Left lung (tissue), 4 donors: ENCODE measurements at regions not wholly inside any gene's neighbourhood (a gene's known extent, or its start where the extent isn't known, plus 50 kb on each side); places are given as distances from the start of the nearest gene placed in this dataset.
A peak's percentile ranks its signal among the peaks of the same experiment; 100 is the strongest.

Experiments used
- ATAC-seq: fragments of 200-7000 bp; cut with Tn5 transposase; one replicate; pipeline ENCODE4 v1.9.1; 2020; ENCODE audit warnings: moderate library complexity
- DNase-seq, 4 donors: peaks; one replicate each; pipeline ENCODE4 v3.0.0-alpha.2; 2013 to 2020
- H3K27ac ChIP-seq, 2 donors: fragments of 200-600 bp; sonication (generic) in 1 of 2; one replicate each; pipeline versions ENCODE4 v1.5.0 to v1.8.0; 2020 to 2021
- H3K27me3 ChIP-seq, 2 donors: fragments of 200-600 bp; sonication (generic) in 1 of 2; one replicate each; pipeline versions ENCODE4 v1.5.0 to v1.8.0; 2020 to 2021
- H3K36me3 ChIP-seq, 2 donors: fragments of 200-600 bp; sonication (generic) in 1 of 2; one replicate each; pipeline versions ENCODE4 v1.5.0 to v1.8.0; 2020 to 2021
- H3K4me1 ChIP-seq, 2 donors: fragments of 200-600 bp; one replicate each; pipeline ENCODE4 v1.8.0; 2021
- H3K4me3 ChIP-seq, 2 donors: fragments of 200-600 bp; sonication (generic) in 1 of 2; one replicate each; pipeline versions ENCODE4 v1.5.0 to v1.8.0; 2020 to 2021; ENCODE audit warnings: mild to moderate bottlenecking in 1 of 2
- H3K9me3 ChIP-seq, 2 donors: fragments of 200-600 bp; sonication (generic) in 1 of 2; one replicate each; pipeline versions ENCODE4 v1.5.0 to v1.8.0; 2020 to 2021
- CTCF ChIP-seq, 2 donors: fragments of 200-600 bp; sonication (generic) in 1 of 2; IDR thresholded peaks; one replicate each; pipeline versions ENCODE4 v1.5.0 to v1.8.0; 2021; ENCODE audit warnings: antibody characterized with exemption in 2 of 2
- intact Hi-C, 2 donors: fragments of 100-400 bp; cut with DNase I; formaldehyde crosslinking; loops; one replicate each; pipeline versions ENCODE4 v1.11.2 to v1.14.2; 2022
- donor health status: DM: no; HTN: yes; CAD: no.
- donor health status: DM: no; HTN: no; CAD: no.

GRCh38 chr12:91887957-91888356 lies 257.7 kb downstream of the BTG1 start:
- no peaks in the 10 kb centered on the region for H3K36me3 ChIP-seq
- DNase-seq = no peak
- H3K9me3 ChIP-seq = no peaks in the 10 kb centered on the region
- no peaks in the 10 kb centered on the region for H3K4me1 ChIP-seq
- TF ChIP-seq CTCF (IDR thresholded peaks at IDR 0.05) = no peak
- intact Hi-C loops = no loop called here
- H3K27ac ChIP-seq = no peak overlapping the region
- no peak overlapping the region for H3K4me3 ChIP-seq
- ATAC-seq = peak; percentile 48
- no peaks in the 10 kb centered on the region for H3K27me3 ChIP-seq

GRCh38 chr12:91885851-91886731 lies 259.6 kb downstream of the BTG1 start:
- intact Hi-C loops = no loop called here
- Histone ChIP-seq H3K4me3 (no peak overlapping the region), H3K36me3 (no peaks in the 10 kb centered on the region), H3K4me1 (no peaks in the 10 kb centered on the region), H3K9me3 (no peaks in the 10 kb centered on the region), H3K27ac (no peak overlapping the region), H3K27me3 (no peaks in the 10 kb centered on the region)
- no peak for ATAC-seq
- no peak for DNase-seq
- TF ChIP-seq CTCF (IDR thresholded peaks at IDR 0.05) = no peak

- intact Hi-C loops = no loop called here
- H3K36me3 ChIP-seq = no peaks in the 10 kb centered on the region
- TF ChIP-seq CTCF (IDR thresholded peaks at IDR 0.05) = no peak
Measured at GRCh38 chr12:91884230-91884629, 261.4 kb downstream of the BTG1 start.

GRCh38 chr12:91883811-91884210 lies 261.8 kb downstream of the BTG1 start:
- Histone ChIP-seq H3K4me3 (no peak overlapping the region), H3K27ac (no peak overlapping the region), H3K9me3 (no peaks in the 10 kb centered on the region), H3K36me3 (no peaks in the 10 kb centered on the region), H3K27me3 (no peaks in the 10 kb centered on the region), H3K4me1 (no peaks in the 10 kb centered on the region)
- intact Hi-C loops = no loop called here
- TF ChIP-seq CTCF (IDR thresholded peaks at IDR 0.05) = no peak
- no peak for ATAC-seq
- no peak for DNase-seq

More at GRCh38 chr12:91884230-91884629, 261.4 kb downstream of the BTG1 start:
- no peaks in the 10 kb centered on the region for H3K27me3 ChIP-seq
- H3K4me3 ChIP-seq = no peak overlapping the region
- no peaks in the 10 kb centered on the region for H3K9me3 ChIP-seq
- ATAC-seq (no peak), DNase-seq (no peak)
- H3K27ac ChIP-seq = no peak overlapping the region
- no peaks in the 10 kb centered on the region for H3K4me1 ChIP-seq

- no peak for TF ChIP-seq CTCF (IDR thresholded peaks at IDR 0.05)
- no peak for ATAC-seq
- H3K36me3 ChIP-seq = no peaks in the 10 kb centered on the region
Measured at GRCh38 chr12:91882910-91883309, 262.7 kb downstream of the BTG1 start.

More at GRCh38 chr12:91882910-91883309, 262.7 kb downstream of the BTG1 start:
- Histone ChIP-seq H3K4me1 (peaks cover 0 to 3% of the 10 kb centered on the region in 2 donors), H3K27me3 (no peaks in the 10 kb centered on the region), H3K4me3 (no peak overlapping the region), H3K27ac (no peak overlapping the region), H3K9me3 (no peaks in the 10 kb centered on the region)
- intact Hi-C loops = no loop called here
- DNase-seq = no peak
